ENCODE measurements at regions not wholly inside any gene's neighbourhood (a gene's known extent, or its start where the extent isn't known, plus 50 kb on each side); places are given as distances from the start of the nearest gene placed in this dataset.

- ChIA-PET POLR2A (ENCODE audit: unreplicated experiment) (no interaction called here), CTCF (no interaction called here)
- Histone ChIP-seq H3K14ac (replicated peaks; ENCODE audit: low read depth, low read length) (no peak overlapping the region), H3K27ac (ENCODE audit: insufficient read depth, low read length) (no peak overlapping the region), H3K9me3 (ENCODE audit: control insufficient read depth, insufficient read depth, low read length) (peaks cover 2% of the 10 kb centered on the region; the same call in 1 of the 2 replicates), H3K56ac (ENCODE audit: extremely low read depth, insufficient read depth, low read length) (no peak overlapping the region), H4K91ac (ENCODE audit: insufficient read depth, low read depth, low read length) (no peak overlapping the region), H3K36me3 (ENCODE audit: control insufficient read depth, insufficient read depth, low read length) (no peaks in the 10 kb centered on the region), H3K4me3 (ENCODE audit: insufficient read depth, low read depth, low read length) (no peak overlapping the region), H2AFZ (replicated peaks; ENCODE audit: low read length, poor library complexity) (no peak overlapping the region), H2AK5ac (ENCODE audit: low read depth, low read length) (no peak overlapping the region), H3K4ac (ENCODE audit: low read depth, low read length) (no peak overlapping the region), H4K5ac (ENCODE audit: low read depth, low read length) (no peak overlapping the region), H3K79me1 (ENCODE audit: low read depth in 1 of 2, low read length in 2 of 2) (no peaks in the 10 kb centered on the region), H4K20me1 (ENCODE audit: insufficient read depth, low read length) (no peaks in the 10 kb centered on the region), H3K9ac (ENCODE audit: low read depth, low read length) (no peak overlapping the region), H2BK5ac (ENCODE audit: low read depth, low read length, poor library complexity, severe bottlenecking) (no peak overlapping the region), H4K8ac (ENCODE audit: low read depth in 2 of 2, low read length in 2 of 2) (no peak overlapping the region), H3K4me2 (ENCODE audit: low read depth, low read length) (no peak overlapping the region), H2AK9ac (replicated peaks; ENCODE audit: low read depth, low read length, poor library complexity) (no peak overlapping the region), H2BK120ac (ENCODE audit: low read depth, low read length) (no peak overlapping the region), H2BK20ac (ENCODE audit: low read depth, low read length) (no peak overlapping the region), H3K18ac (ENCODE audit: low read depth, low read length) (no peak overlapping the region), H3K23ac (ENCODE audit: low read depth, low read length) (no peak overlapping the region), H3K27me3 (ENCODE audit: control insufficient read depth, insufficient read depth, low read length) (no peaks in the 10 kb centered on the region), H3K9me1 (ENCODE audit: insufficient read depth, low read length) (no peaks in the 10 kb centered on the region), H2BK15ac (ENCODE audit: low read depth, low read length) (no peak overlapping the region), H3K4me1 (ENCODE audit: control insufficient read depth, insufficient read depth, low read length) (no peaks in the 10 kb centered on the region)
- no peak for TF ChIP-seq CTCF (conservative IDR thresholded peaks at IDR 0.05; ENCODE audit: low read depth, low read length)
- no peak for TF ChIP-seq ELK1 (IDR thresholded peaks at IDR 0.05; ENCODE audit: borderline replicate concordance, low read depth, low read length)
- TF ChIP-seq USF2 (IDR thresholded peaks at IDR 0.05; ENCODE audit: low read depth, low read length): no peak
- no peak for TF ChIP-seq CEBPB (IDR thresholded peaks at IDR 0.05; ENCODE audit: low read depth, low read length)
- no peak for TF ChIP-seq SMC3 (IDR thresholded peaks at IDR 0.05; ENCODE audit: low read depth, low read length)
- no peak for TF ChIP-seq MXI1 (IDR thresholded peaks at IDR 0.05; ENCODE audit: borderline replicate concordance, low read depth, low read length)
- no peak for TF ChIP-seq RAD21 (IDR thresholded peaks at IDR 0.05; ENCODE audit: low read length)
- no peak for TF ChIP-seq FOS (IDR thresholded peaks at IDR 0.05; ENCODE audit: low read depth, low read length)
- no peak for TF ChIP-seq NFE2L2 (IDR thresholded peaks at IDR 0.05; ENCODE audit: low read depth, low read length)
- TF ChIP-seq MAZ (IDR thresholded peaks at IDR 0.05; ENCODE audit: borderline replicate concordance, low read depth, low read length): no peak
- 83% methylated on average over 1 of the region's 1 CpG; no CpG with 5 or more reads in 1 of the 2 experiments for WGBS, 2 experiments (ENCODE audit: extremely low coverage in 2 of 2, insufficient read length in 1 of 2)
- intact Hi-C loops (cut with micrococcal nuclease) (no loop called here), dilution Hi-C loops (cut with HindIII; ENCODE audit: low sequenced_read_pairs, unreplicated experiment) (no loop called here), in situ Hi-C loops (cut with MboI; ENCODE audit: low sequenced_read_pairs) (no loop called here)
- no TSS peak for BruUV-seq (replicated peaks)
- ATAC-seq (ENCODE audit: low read depth): no peak
- DNase-seq: no peak
Measured at GRCh38 chr21:24175106-24175505, 1432.2 kb downstream of the MRPL39 start.

All from IMR-90 (cell line).